GM12878 (cell line): ENCODE measurements at regions not wholly inside any gene's neighbourhood (a gene's known extent, or its start where the extent isn't known, plus 50 kb on each side); places are given as distances from the start of the nearest gene placed in this dataset.

ENCODE experiments used
- ATAC-seq: fragments of 200-7000 bp; cut with Tn5 transposase; 3 replicates; pipeline ENCODE4 v1.9.1; 2020; ENCODE audit warnings: mild to moderate bottlenecking, moderate library complexity
- BruUV-seq: library from RNA; stranded (reverse); fragments of 400-500 nt; replicated peaks from 2 replicates; lab custom pipeline; 2021; lab: Mats Ljungman, UMichigan
- CTCF ChIA-PET: fragments of 300-600 bp; sonication (Branson Sonifier 250); formaldehyde crosslinking; extraction: SDS; loops from one replicate; lab custom pipeline; 2021; ENCODE audit warnings: inconsistent platforms; lab: Yijun Ruan, JAX
- POLR2A ChIA-PET: fragments of 350-600 bp; formaldehyde crosslinking; extraction: SDS; loops from one replicate; lab custom pipeline; 2021; ENCODE audit warnings: inconsistent platforms; lab: Charles Lee
- RAD21 ChIA-PET: fragments of 300-600 bp; sonication (Branson Sonifier 250); formaldehyde crosslinking; loops from one replicate; lab custom pipeline; 2023; ENCODE audit warnings: antibody characterized with exemption; ENCODE audit not compliant: unreplicated experiment; lab: Charles Lee
- SMC1A ChIA-PET: fragments of 300-600 bp; sonication (Branson Sonifier 250); formaldehyde crosslinking; loops from one replicate; lab custom pipeline; 2023; ENCODE audit not compliant: unreplicated experiment, uncharacterized antibody; lab: Charles Lee
- DNase-seq: peaks from one replicate; pipeline ENCODE4 v3.0.0-alpha.2; 2011; ENCODE audit warnings: low read depth, low spot score
- FAIRE-seq: peaks from 3 replicates; lab custom pipeline; 2011; peaks lifted over from hg19 to GRCh38; lab: Jason Lieb, UNC
- H2AFZ ChIP-seq: 2 replicates; pipeline ENCODE4 v1.6.0; 2011; ENCODE audit warnings: low read depth, low read length, control low read depth; ENCODE audit not compliant: control insufficient read depth
- H3K27ac ChIP-seq: 2 replicates; pipeline ENCODE4 v1.5.1; 2011; ENCODE audit warnings: control low read depth; ENCODE audit not compliant: control insufficient read depth, insufficient read depth
- H3K27me3 ChIP-seq, 2 experiments: replicated peaks in 1 of 2; 2 replicates each; pipeline versions ENCODE4 v1.6.0 to v1.6.1; 2011; ENCODE audit warnings: low read length in 1 of 2; ENCODE audit not compliant: control insufficient read depth in 2 of 2, insufficient read depth in 2 of 2
- H3K36me3 ChIP-seq, 2 experiments: 2 replicates each; pipeline ENCODE4 v1.5.1; 2011; ENCODE audit warnings: low read length in 1 of 2; ENCODE audit not compliant: control insufficient read depth in 2 of 2, insufficient read depth in 2 of 2
- H3K4me1 ChIP-seq: 2 replicates; pipeline ENCODE4 v1.6.1; 2011; ENCODE audit warnings: mild to moderate bottlenecking, low read length, moderate library complexity, mixed read lengths; ENCODE audit not compliant: control insufficient read depth, insufficient read depth
- H3K4me2 ChIP-seq: 2 replicates; pipeline ENCODE4 v1.6.0; 2011; ENCODE audit warnings: control low read depth; ENCODE audit not compliant: control insufficient read depth, insufficient read depth
- H3K4me3 ChIP-seq: fragments of 200-600 bp; sonication (generic); 2 replicates; pipeline ENCODE4 v1.5.1; 2016
- H3K79me2 ChIP-seq: 2 replicates; pipeline ENCODE4 v1.6.0; 2011; ENCODE audit warnings: low read length; ENCODE audit not compliant: control insufficient read depth, insufficient read depth
- H3K9ac ChIP-seq: 2 replicates; pipeline ENCODE4 v1.8.0; 2011; ENCODE audit warnings: low read length, control low read depth, mixed read lengths; ENCODE audit not compliant: control insufficient read depth, insufficient read depth
- H3K9me3 ChIP-seq: replicated peaks from 3 replicates; pipeline ENCODE4 v1.5.1; 2011; ENCODE audit warnings: mild to moderate bottlenecking, low read length; ENCODE audit not compliant: control insufficient read depth, insufficient read depth
- H4K20me1 ChIP-seq: 2 replicates; pipeline ENCODE4 v1.6.0; 2011; ENCODE audit not compliant: control insufficient read depth, insufficient read depth
- CREM ChIP-seq: IDR thresholded peaks from 2 replicates; pipeline ENCODE4 v1.6.1; 2014; ENCODE audit warnings: antibody characterized with exemption, low read depth
- DPF2 ChIP-seq: fragments of 450-650 bp; IDR thresholded peaks from 2 replicates; pipeline ENCODE4 v1.6.1; 2017; ENCODE audit warnings: mild to moderate bottlenecking
- IKZF2 ChIP-seq, 2 experiments: fragments of 450-650 bp; IDR thresholded peaks; 2 replicates each; pipeline ENCODE4 v1.6.1; 2017; ENCODE audit warnings: mild to moderate bottlenecking in 2 of 2, moderate library complexity in 2 of 2
- MEF2B ChIP-seq: fragments of 450-650 bp; IDR thresholded peaks from 2 replicates; pipeline ENCODE4 v1.6.1; 2018; ENCODE audit warnings: mild to moderate bottlenecking, moderate library complexity; ENCODE audit not compliant: partially characterized antibody, poor library complexity, severe bottlenecking
- MXI1 ChIP-seq: fragments of 150-350 bp; IDR thresholded peaks from 2 replicates; pipeline ENCODE4 v1.6.1; 2011; ENCODE audit warnings: low read depth, mild to moderate bottlenecking, inconsistent platforms, low read length, improper control_type of control experiment
- MYB ChIP-seq: fragments of 150-350 bp; IDR thresholded peaks from 2 replicates; pipeline ENCODE4 v1.6.1; 2014; ENCODE audit warnings: mild to moderate bottlenecking, low read depth, low read length, borderline replicate concordance
- NFIC ChIP-seq: IDR thresholded peaks from 2 replicates; pipeline ENCODE4 v1.6.1; 2012; ENCODE audit warnings: low read depth, mild to moderate bottlenecking, inconsistent platforms, low read length, moderate library complexity
- NFYB ChIP-seq: IDR thresholded peaks from 2 replicates; pipeline ENCODE4 v1.6.1; 2011; ENCODE audit warnings: low read depth, mild to moderate bottlenecking, low read length, improper control_type of control experiment, moderate library complexity; ENCODE audit not compliant: insufficient read depth
- SPI1 ChIP-seq: IDR thresholded peaks from 2 replicates; pipeline ENCODE4 v1.6.1; 2011; ENCODE audit warnings: low read depth, mild to moderate bottlenecking, low read length, moderate library complexity, borderline replicate concordance; ENCODE audit not compliant: insufficient read depth
- TAF1 ChIP-seq: IDR thresholded peaks from 2 replicates; pipeline ENCODE4 v1.6.1; 2011; ENCODE audit warnings: mild to moderate bottlenecking, low read depth, low read length, borderline replicate concordance
- ZBED1 ChIP-seq: IDR thresholded peaks from 2 replicates; pipeline ENCODE4 v1.6.1; 2016; ENCODE audit warnings: borderline replicate concordance
- WGBS: methylation state at CpG from one replicate; pipeline ENCODE4 v1.1.6; 2016; ENCODE audit warnings: low lambda C conversion rate; ENCODE audit not compliant: insufficient replicate concordance, insufficient coverage; ENCODE audit errors: missing lambda C conversion rate; 5-methylcytosine and 5-hydroxymethylcytosine counted together
- in situ Hi-C: fragments of 300-500 bp; cut with MboI; formaldehyde crosslinking; loops from 9 replicates; pipeline ENCODE4 v1.14.3; 2018; ENCODE audit warnings: mixed read lengths
- intact Hi-C: fragments of 100-400 bp; cut with micrococcal nuclease; formaldehyde crosslinking; loops from one replicate; pipeline ENCODE4 v1.14.2; 2022; ENCODE audit not compliant: unreplicated experiment
- TF ChIP-seq, protein P1 (sequence below), 3 experiments: IDR thresholded peaks in 2 of 3; conservative IDR thresholded peaks in 1 of 3; 2 replicates each; pipeline ENCODE4 v1.5.1; 2011; ENCODE audit warnings: low read depth in 3 of 3, low read length in 3 of 3, mild to moderate bottlenecking in 3 of 3, control low read depth in 2 of 3, moderate library complexity in 2 of 3, inconsistent platforms in 1 of 3, mixed read lengths in 1 of 3; ENCODE audit not compliant: control insufficient read depth in 2 of 3, insufficient read depth in 1 of 3; ENCODE audit errors: extremely low read depth in 1 of 3
- TF ChIP-seq, protein P2 (sequence below): IDR thresholded peaks from 2 replicates; pipeline ENCODE4 v1.6.1; 2011; ENCODE audit warnings: mild to moderate bottlenecking, low read depth, low read length, moderate library complexity; ENCODE audit not compliant: insufficient replicate concordance
- TF ChIP-seq, protein P3 (sequence below): fragments of 450-650 bp; IDR thresholded peaks from 2 replicates; pipeline ENCODE4 v1.6.1; 2018; ENCODE audit warnings: borderline replicate concordance, mild to moderate bottlenecking; ENCODE audit not compliant: partially characterized antibody

DNA sequence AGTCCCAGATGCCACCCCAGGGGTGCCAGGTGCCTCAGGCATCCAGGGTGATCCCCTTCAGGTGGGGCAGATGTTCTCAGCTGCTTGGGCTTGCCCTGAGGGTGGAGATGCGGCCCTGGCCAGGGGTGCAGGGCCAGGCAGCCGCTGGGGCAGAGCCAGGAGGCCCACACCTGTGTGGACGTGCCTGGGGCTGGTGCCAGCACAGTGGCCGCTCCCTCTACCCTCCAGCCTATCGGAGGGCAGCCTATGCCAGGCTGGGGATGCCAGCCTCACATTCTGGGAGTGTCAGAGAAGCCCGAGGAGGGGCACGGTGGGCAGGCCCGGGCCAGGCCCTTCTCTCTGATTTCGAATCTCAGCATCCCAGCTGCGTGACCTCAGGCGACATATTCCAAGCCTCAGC is 96.5 kb upstream of the WNT4 start (continued):
- TF ChIP-seq, protein P1, sequence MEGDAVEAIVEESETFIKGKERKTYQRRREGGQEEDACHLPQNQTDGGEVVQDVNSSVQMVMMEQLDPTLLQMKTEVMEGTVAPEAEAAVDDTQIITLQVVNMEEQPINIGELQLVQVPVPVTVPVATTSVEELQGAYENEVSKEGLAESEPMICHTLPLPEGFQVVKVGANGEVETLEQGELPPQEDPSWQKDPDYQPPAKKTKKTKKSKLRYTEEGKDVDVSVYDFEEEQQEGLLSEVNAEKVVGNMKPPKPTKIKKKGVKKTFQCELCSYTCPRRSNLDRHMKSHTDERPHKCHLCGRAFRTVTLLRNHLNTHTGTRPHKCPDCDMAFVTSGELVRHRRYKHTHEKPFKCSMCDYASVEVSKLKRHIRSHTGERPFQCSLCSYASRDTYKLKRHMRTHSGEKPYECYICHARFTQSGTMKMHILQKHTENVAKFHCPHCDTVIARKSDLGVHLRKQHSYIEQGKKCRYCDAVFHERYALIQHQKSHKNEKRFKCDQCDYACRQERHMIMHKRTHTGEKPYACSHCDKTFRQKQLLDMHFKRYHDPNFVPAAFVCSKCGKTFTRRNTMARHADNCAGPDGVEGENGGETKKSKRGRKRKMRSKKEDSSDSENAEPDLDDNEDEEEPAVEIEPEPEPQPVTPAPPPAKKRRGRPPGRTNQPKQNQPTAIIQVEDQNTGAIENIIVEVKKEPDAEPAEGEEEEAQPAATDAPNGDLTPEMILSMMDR (IDR thresholded peaks at IDR 0.05 in 2 of 3, conservative IDR thresholded peaks at IDR 0.05 in 1 of 3; ENCODE audit: control insufficient read depth in 2 of 3, extremely low read depth in 1 of 3, insufficient read depth in 1 of 3, low read depth in 3 of 3, low read length in 3 of 3): no peak
- TF ChIP-seq NFIC (no peak), MYB (no peak)
- TF ChIP-seq, protein P2, sequence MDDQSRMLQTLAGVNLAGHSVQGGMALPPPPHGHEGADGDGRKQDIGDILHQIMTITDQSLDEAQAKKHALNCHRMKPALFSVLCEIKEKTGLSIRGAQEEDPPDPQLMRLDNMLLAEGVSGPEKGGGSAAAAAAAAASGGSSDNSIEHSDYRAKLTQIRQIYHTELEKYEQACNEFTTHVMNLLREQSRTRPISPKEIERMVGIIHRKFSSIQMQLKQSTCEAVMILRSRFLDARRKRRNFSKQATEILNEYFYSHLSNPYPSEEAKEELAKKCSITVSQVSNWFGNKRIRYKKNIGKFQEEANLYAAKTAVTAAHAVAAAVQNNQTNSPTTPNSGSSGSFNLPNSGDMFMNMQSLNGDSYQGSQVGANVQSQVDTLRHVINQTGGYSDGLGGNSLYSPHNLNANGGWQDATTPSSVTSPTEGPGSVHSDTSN: no peak

DNA sequence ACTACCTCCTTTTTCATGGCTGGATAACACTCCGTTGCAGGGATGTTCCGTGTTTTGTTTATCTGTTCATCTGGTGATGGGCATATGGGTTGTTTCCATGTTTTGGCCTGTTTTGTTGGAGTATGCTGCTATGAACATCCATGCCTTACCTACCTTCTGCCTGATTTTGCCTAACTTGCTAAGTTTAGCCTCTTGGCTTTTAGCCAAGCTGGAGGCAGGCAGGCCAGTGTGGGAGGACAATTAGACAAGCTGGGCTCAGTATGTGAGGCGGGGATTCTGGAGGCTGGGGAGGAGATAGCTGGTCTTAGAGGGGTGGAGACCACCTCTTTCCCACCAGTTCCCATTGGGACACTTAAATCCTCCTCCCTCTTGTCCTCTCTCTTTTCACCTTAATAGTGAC is 98.4 kb upstream of the WNT4 start:
- Histone ChIP-seq H3K4me2 (no peak overlapping the region), H3K9me3 (no peaks in the 10 kb centered on the region), H3K4me1 (no peaks in the 10 kb centered on the region), H3K27me3 (no peaks in the 10 kb centered on the region; a peak in 1 of 4 replicates), H3K9ac (no peak overlapping the region), H3K4me3 (no peak overlapping the region), H3K79me2 (no peaks in the 10 kb centered on the region), H3K36me3 (no peaks in the 10 kb centered on the region), H3K27ac (no peak overlapping the region), H2AFZ (no peak overlapping the region), H4K20me1 (0 out of 2 replicates have a peak, but pooled peaks cover 2% of the 10 kb centered on the region)
- POLR2A ChIA-PET: no interaction called here
- CTCF ChIA-PET: no interaction called here
- SMC1A ChIA-PET: interaction anchor here (0.6 kb wide), 1 partner anchor 808 kb away, joined by 4 read pairs; no protein-coding TSS in a partner anchor
- WGBS: 48% methylated on average over 3 of the region's 3 CpGs
- no peak for ATAC-seq
- RAD21 ChIA-PET: no interaction called here
- DNase-seq: no peak
- no TSS peak for BruUV-seq
- in situ Hi-C loops: no loop called here
- FAIRE-seq: no peak
- intact Hi-C loops: no loop called here
- TF ChIP-seq MXI1 (no peak), ZBED1 (no peak), MEF2B (no peak), SPI1 (no peak), IKZF2 (IDR thresholded peaks at IDR 0.05) (no peak), MYB (no peak), TAF1 (no peak), DPF2 (no peak), NFYB (no peak), CREM (no peak)
- TF ChIP-seq, protein P3, sequence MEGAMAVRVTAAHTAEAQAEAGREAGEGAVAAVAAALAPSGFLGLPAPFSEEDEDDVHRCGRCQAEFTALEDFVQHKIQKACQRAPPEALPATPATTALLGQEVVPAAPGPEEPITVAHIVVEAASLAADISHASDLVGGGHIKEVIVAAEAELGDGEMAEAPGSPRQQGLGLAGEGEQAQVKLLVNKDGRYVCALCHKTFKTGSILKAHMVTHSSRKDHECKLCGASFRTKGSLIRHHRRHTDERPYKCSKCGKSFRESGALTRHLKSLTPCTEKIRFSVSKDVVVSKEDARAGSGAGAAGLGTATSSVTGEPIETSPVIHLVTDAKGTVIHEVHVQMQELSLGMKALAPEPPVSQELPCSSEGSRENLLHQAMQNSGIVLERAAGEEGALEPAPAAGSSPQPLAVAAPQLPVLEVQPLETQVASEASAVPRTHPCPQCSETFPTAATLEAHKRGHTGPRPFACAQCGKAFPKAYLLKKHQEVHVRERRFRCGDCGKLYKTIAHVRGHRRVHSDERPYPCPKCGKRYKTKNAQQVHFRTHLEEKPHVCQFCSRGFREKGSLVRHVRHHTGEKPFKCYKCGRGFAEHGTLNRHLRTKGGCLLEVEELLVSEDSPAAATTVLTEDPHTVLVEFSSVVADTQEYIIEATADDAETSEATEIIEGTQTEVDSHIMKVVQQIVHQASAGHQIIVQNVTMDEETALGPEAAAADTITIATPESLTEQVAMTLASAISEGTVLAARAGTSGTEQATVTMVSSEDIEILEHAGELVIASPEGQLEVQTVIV: no peak
